HepG2 (cell line): ENCODE measurements at regions not wholly inside any gene's neighbourhood (a gene's known extent, or its start where the extent isn't known, plus 50 kb on each side); places are given as distances from the start of the nearest gene placed in this dataset.

ENCODE experiments used
- BRCA1 ChIP-seq: sonication (generic); formaldehyde crosslinking; IDR thresholded peaks from 2 replicates; pipeline ENCODE4 v1.4.0; 2020; ENCODE audit warnings: missing genetic modification reagents
- CBFB ChIP-seq: sonication (generic); formaldehyde crosslinking; IDR thresholded peaks from 2 replicates; pipeline ENCODE4 v1.4.0; 2020; ENCODE audit warnings: missing genetic modification reagents
- CHD2 ChIP-seq: IDR thresholded peaks from 2 replicates; pipeline ENCODE4 v1.6.1; 2011; ENCODE audit warnings: low read depth, low read length, improper control_type of control experiment
- FOXK1 ChIP-seq: sonication (generic); formaldehyde crosslinking; IDR thresholded peaks from 2 replicates; pipeline ENCODE4 v1.4.0; 2020; ENCODE audit warnings: low read depth, missing genetic modification reagents, borderline replicate concordance
- GPBP1L1 ChIP-seq: sonication (generic); formaldehyde crosslinking; IDR thresholded peaks from 2 replicates; pipeline ENCODE4 v1.5.0; 2020; ENCODE audit warnings: mild to moderate bottlenecking, missing genetic modification reagents
- KDM5B ChIP-seq: sonication (generic); formaldehyde crosslinking; IDR thresholded peaks from 2 replicates; pipeline ENCODE4 v1.4.0; 2020; ENCODE audit warnings: missing genetic modification reagents, mild to moderate bottlenecking, borderline replicate concordance
- NFIB ChIP-seq: sonication (generic); formaldehyde crosslinking; IDR thresholded peaks from 2 replicates; pipeline ENCODE4 v1.9.0; 2021; ENCODE audit warnings: missing genetic modification reagents, mild to moderate bottlenecking, borderline replicate concordance
- NFKB2 ChIP-seq: sonication (generic); formaldehyde crosslinking; IDR thresholded peaks from 2 replicates; pipeline ENCODE4 v1.4.0; 2020; ENCODE audit warnings: missing genetic modification reagents, borderline replicate concordance
- PAXIP1 ChIP-seq: sonication (generic); formaldehyde crosslinking; conservative IDR thresholded peaks from 2 replicates; pipeline ENCODE4 v1.4.0; 2020; ENCODE audit warnings: mild to moderate bottlenecking, missing genetic modification reagents, moderate library complexity
- PHF5A ChIP-seq: IDR thresholded peaks from one replicate; pipeline ENCODE4 v1.6.1; 2018; ENCODE audit warnings: low read depth, missing genetic modification reagents; ENCODE audit not compliant: unreplicated experiment
- RFX5 ChIP-seq: IDR thresholded peaks from 2 replicates; pipeline ENCODE4 v1.6.1; 2011; ENCODE audit warnings: low read depth, low read length, improper control_type of control experiment
- SMARCE1 ChIP-seq: fragments of 450-650 bp; IDR thresholded peaks from 2 replicates; pipeline ENCODE4 v1.6.1; 2017; ENCODE audit warnings: borderline replicate concordance
- SOX13 ChIP-seq, 3 experiments: fragments of 450-650 bp in 1 of 3; sonication (generic) in 1 of 3; formaldehyde crosslinking in 1 of 3; IDR thresholded peaks in 2 of 3; conservative IDR thresholded peaks in 1 of 3; 2 replicates each; pipeline versions ENCODE4 v1.5.0 to v1.6.1; 2016 to 2020; ENCODE audit warnings: antibody characterized with exemption in 1 of 3, mild to moderate bottlenecking in 1 of 3, missing compliant biosample characterization in 1 of 3, missing genetic modification reagents in 1 of 3, moderate library complexity in 1 of 3
- ZC3H4 ChIP-seq: sonication (generic); formaldehyde crosslinking; IDR thresholded peaks from 2 replicates; pipeline ENCODE4 v1.4.0; 2020; ENCODE audit warnings: missing genetic modification reagents, borderline replicate concordance
- ZMAT3 ChIP-seq: sonication (generic); formaldehyde crosslinking; conservative IDR thresholded peaks from 2 replicates; pipeline ENCODE4 v1.7.0; 2021; ENCODE audit warnings: missing genetic modification reagents
- ZNF180 ChIP-seq: sonication (generic); formaldehyde crosslinking; IDR thresholded peaks from 2 replicates; pipeline ENCODE4 v1.4.0; 2020; ENCODE audit warnings: low read depth, missing genetic modification reagents, borderline replicate concordance
- ZNF263 ChIP-seq: sonication (generic); formaldehyde crosslinking; IDR thresholded peaks from 2 replicates; pipeline ENCODE4 v1.4.0; 2020; ENCODE audit warnings: missing genetic modification reagents
- ZNF569 ChIP-seq: sonication (generic); formaldehyde crosslinking; IDR thresholded peaks from 2 replicates; pipeline ENCODE4 v1.5.0; 2020; ENCODE audit warnings: mild to moderate bottlenecking, missing genetic modification reagents, moderate library complexity, borderline replicate concordance
- ZNF614 ChIP-seq: IDR thresholded peaks from 2 replicates; pipeline ENCODE4 v1.6.1; 2018; ENCODE audit warnings: missing biosample characterization, missing genetic modification reagents, inconsistent platforms, borderline replicate concordance
- ZNF749 ChIP-seq: sonication (generic); formaldehyde crosslinking; IDR thresholded peaks from 2 replicates; pipeline ENCODE4 v1.8.0; 2022; ENCODE audit warnings: mild to moderate bottlenecking, missing genetic modification reagents, moderate library complexity, borderline replicate concordance
- TF ChIP-seq, protein P1 (sequence below): sonication (generic); formaldehyde crosslinking; IDR thresholded peaks from 2 replicates; pipeline ENCODE4 v1.5.0; 2020; ENCODE audit warnings: missing genetic modification reagents
- TF ChIP-seq, protein P2 (sequence below): sonication (generic); formaldehyde crosslinking; IDR thresholded peaks from 2 replicates; pipeline ENCODE4 v1.4.0; 2020; ENCODE audit warnings: missing genetic modification reagents

GRCh38 chr3:94524102-94524919 lies 461.4 kb downstream of the NSUN3 start (continued):
- TF ChIP-seq GPBP1L1 (no peak), KDM5B (CRISPR knock-in tag) (no peak), SMARCE1 (no peak), SOX13 (IDR thresholded peaks at IDR 0.05) (no peak), SOX13 (CRISPR knock-in tag; conservative IDR thresholded peaks at IDR 0.05 in 1 of 2, IDR thresholded peaks at IDR 0.05 in 1 of 2) (peak in 1 of 2 experiments; percentile 63; a peak in 2 of 4 replicates), FOXK1 (CRISPR knock-in tag) (peak; percentile 35; the same call in 1 of the 2 replicates), BRCA1 (no peak), PAXIP1 (peak; percentile 85), RFX5 (no peak), ZNF263 (CRISPR knock-in tag) (no peak), PHF5A (no peak), ZNF749 (CRISPR knock-in tag) (no peak), ZMAT3 (CRISPR knock-in tag) (no peak), ZNF569 (CRISPR knock-in tag) (no peak), NFIB (no peak), ZNF180 (CRISPR knock-in tag) (no peak), ZNF614 (CRISPR knock-in tag) (no peak), CHD2 (no peak), NFKB2 (no peak), CBFB (no peak), ZC3H4 (CRISPR knock-in tag) (no peak)
- TF ChIP-seq, protein P1, sequence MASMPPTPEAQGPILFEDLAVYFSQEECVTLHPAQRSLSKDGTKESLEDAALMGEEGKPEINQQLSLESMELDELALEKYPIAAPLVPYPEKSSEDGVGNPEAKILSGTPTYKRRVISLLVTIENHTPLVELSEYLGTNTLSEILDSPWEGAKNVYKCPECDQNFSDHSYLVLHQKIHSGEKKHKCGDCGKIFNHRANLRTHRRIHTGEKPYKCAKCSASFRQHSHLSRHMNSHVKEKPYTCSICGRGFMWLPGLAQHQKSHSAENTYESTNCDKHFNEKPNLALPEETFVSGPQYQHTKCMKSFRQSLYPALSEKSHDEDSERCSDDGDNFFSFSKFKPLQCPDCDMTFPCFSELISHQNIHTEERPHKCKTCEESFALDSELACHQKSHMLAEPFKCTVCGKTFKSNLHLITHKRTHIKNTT (CRISPR knock-in tag), result no peak
- TF ChIP-seq, protein P2, sequence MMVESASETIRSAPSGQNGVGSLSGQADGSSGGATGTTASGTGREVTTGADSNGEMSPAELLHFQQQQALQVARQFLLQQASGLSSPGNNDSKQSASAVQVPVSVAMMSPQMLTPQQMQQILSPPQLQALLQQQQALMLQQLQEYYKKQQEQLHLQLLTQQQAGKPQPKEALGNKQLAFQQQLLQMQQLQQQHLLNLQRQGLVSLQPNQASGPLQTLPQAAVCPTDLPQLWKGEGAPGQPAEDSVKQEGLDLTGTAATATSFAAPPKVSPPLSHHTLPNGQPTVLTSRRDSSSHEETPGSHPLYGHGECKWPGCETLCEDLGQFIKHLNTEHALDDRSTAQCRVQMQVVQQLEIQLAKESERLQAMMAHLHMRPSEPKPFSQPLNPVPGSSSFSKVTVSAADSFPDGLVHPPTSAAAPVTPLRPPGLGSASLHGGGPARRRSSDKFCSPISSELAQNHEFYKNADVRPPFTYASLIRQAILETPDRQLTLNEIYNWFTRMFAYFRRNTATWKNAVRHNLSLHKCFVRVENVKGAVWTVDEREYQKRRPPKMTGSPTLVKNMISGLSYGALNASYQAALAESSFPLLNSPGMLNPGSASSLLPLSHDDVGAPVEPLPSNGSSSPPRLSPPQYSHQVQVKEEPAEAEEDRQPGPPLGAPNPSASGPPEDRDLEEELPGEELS (CRISPR knock-in tag), result 0 out of 2 replicates have a peak, but pooled peaks have one; percentile 68
